ENCODE measurements at regions not wholly inside any gene's neighbourhood (a gene's known extent, or its start where the extent isn't known, plus 50 kb on each side); places are given as distances from the start of the nearest gene placed in this dataset.
"Not testable (repeated sequence)": the region's sequence is repeated elsewhere in the genome, so short reads cannot be mapped to it uniquely, and the experiment has no call there.

GRCh38 chr10:3928569-3928968 lies 143.6 kb upstream of the KLF6 start:
- no peak for DNase-seq (ENCODE audit: low read depth)

- DNase-seq (ENCODE audit: low read depth): no peak
Observed at GRCh38 chr10:3928078-3928477, 143.1 kb upstream of the KLF6 start.

GRCh38 chr10:3926675-3927525 lies 141.9 kb upstream of the KLF6 start:
- DNase-seq (ENCODE audit: low read depth): no peak

GRCh38 chr10:3926258-3926657 lies 141.2 kb upstream of the KLF6 start:
- DNase-seq (ENCODE audit: low read depth): no peak

- DNase-seq (ENCODE audit: low read depth): no peak
Observed at GRCh38 chr10:3925184-3925583, 140.2 kb upstream of the KLF6 start.

GRCh38 chr10:3924344-3924743 lies 139.3 kb upstream of the KLF6 start:
- DNase-seq (ENCODE audit: low read depth): no peak

- no peak for DNase-seq (ENCODE audit: low read depth)
Observed at GRCh38 chr10:3923033-3923432, 138.0 kb upstream of the KLF6 start.

GRCh38 chr10:3919709-3920308 lies 134.8 kb upstream of the KLF6 start:
- DNase-seq (ENCODE audit: low read depth): no peak

- DNase-seq (ENCODE audit: low read depth): not testable (repeated sequence)
Observed at GRCh38 chr10:3917392-3917791, 132.4 kb upstream of the KLF6 start.

- no peak for DNase-seq (ENCODE audit: low read depth)
Observed at GRCh38 chr10:3914733-3915132, 129.7 kb upstream of the KLF6 start.

- no peak for DNase-seq (ENCODE audit: low read depth)
Observed at GRCh38 chr10:3911713-3912442, 126.9 kb upstream of the KLF6 start.

GRCh38 chr10:3911241-3911640 lies 126.2 kb upstream of the KLF6 start:
- no peak for DNase-seq (ENCODE audit: low read depth)

- DNase-seq (ENCODE audit: low read depth): no peak
Observed at GRCh38 chr10:3909339-3909738, 124.3 kb upstream of the KLF6 start.

GRCh38 chr10:3908183-3908582 lies 123.2 kb upstream of the KLF6 start:
- no peak for DNase-seq (ENCODE audit: low read depth)

GRCh38 chr10:3907514-3907913 lies 122.5 kb upstream of the KLF6 start:
- no peak for DNase-seq (ENCODE audit: low read depth)

GRCh38 chr10:3906511-3907111 lies 121.6 kb upstream of the KLF6 start:
- no peak for DNase-seq (ENCODE audit: low read depth)

GRCh38 chr10:3904419-3904960 lies 119.5 kb upstream of the KLF6 start:
- DNase-seq (ENCODE audit: low read depth): no peak

GRCh38 chr10:3902809-3903410 lies 117.9 kb upstream of the KLF6 start:
- no peak for DNase-seq (ENCODE audit: low read depth)

- DNase-seq (ENCODE audit: low read depth): peak; percentile 16
Observed at GRCh38 chr10:3902054-3902808, 117.2 kb upstream of the KLF6 start.

GRCh38 chr10:3901370-3901769 lies 116.4 kb upstream of the KLF6 start:
- DNase-seq (ENCODE audit: low read depth): no peak

- DNase-seq (ENCODE audit: low read depth): no peak
Observed at GRCh38 chr10:3900391-3900790, 115.4 kb upstream of the KLF6 start.

Data from activated gamma-delta T cell treated with anti-CD3 and anti-CD28 coated beads, Interleukin-2, amount 50 U/mL, for 16 hours (primary cell).